Stimulated activated CD8-positive, alpha-beta memory T cell treated with anti-CD3 and anti-CD28 coated beads, Interleukin-15, amount 100 ng/mL, for 4 hours (primary cell): ENCODE measurements at regions not wholly inside any gene's neighbourhood (a gene's known extent, or its start where the extent isn't known, plus 50 kb on each side); places are given as distances from the start of the nearest gene placed in this dataset.
"Not testable (repeated sequence)": the region's sequence is repeated elsewhere in the genome, so short reads cannot be mapped to it uniquely, and the experiment has no call there.

Experiments
- DNase-seq, 2 donors: peaks; one replicate each; pipeline ENCODE4 v3.0.0-alpha.2; 2020; ENCODE audit warnings: low read depth in 2 of 2

DNA sequence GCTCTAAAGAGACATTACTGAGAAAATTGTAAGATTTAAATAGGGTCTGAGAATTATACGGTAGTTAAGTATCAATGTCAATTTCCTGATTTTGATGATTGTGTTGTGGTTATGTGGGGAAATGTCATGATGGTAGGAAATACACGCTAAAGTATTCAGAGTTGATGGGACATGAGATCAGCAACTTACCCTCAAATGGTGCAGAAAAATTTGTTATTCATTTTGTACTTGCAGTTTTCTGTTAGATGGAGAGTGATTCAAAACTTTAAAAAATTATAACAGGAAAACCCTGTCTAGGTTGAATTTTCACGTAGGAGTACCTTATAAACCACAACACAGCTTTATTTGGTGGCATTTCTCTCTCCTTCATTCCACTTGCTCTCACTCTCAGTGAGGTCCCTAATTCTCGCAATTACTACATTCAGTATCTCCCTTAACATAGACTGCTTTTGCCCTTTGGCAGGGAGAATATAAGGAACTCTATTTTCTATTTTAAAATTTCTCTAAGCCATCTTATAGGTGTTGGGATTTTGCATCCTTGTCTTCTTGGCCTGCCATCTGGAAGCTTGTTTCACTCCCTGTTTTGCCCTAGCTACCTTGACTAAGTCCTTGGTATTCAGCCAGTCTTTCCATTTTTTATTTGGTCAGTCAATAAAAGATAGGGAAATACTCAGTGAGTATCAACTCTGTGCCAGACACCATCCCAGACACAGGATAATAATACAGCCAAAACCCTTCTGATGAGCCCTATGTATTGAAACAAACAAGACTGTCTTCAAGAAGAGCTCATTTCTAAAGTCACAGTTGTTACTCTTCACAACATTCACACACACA is 550.6 kb upstream of the ACVR2A start:
- no peak for DNase-seq

DNA sequence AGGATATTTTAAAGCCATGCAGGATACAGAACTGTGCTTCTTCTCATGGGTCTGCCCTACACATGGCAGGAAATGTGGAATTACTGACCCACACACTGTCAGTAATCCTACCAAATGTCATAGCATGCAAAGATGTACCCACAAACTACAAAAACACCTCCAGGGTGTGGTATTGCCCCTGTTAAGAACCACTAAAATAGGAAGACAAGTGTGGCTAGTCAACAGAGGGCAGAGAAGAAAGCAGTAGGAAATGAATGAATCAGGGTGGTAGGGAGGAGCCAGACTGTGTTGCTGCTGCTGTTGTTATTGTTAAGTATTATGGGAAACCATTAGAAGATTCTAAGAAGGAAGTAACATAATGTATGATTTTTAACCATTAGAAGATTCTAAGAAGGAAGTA is 556.7 kb upstream of the ACVR2A start:
- DNase-seq, result peak in 1 of 2 donors; percentile 6

DNA sequence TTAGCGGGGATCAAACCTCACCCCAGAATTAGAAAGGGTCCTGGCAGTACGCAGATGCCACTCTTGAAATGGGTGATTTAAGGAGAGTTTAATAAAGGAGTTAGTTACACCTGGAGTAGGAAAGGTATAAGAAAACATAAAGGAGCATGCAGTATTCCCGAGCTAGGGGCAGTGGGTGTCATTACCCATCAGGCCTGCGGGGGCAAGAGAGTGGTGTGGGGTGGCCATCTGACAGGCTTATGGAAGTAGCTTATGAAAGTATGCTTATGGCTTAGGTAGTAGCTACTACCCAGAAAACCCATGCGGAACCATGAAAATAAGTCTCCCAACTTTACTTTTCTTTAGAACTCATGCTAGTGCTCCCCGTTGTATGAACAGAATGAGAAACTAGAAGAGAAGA is 568.9 kb upstream of the ACVR2A start:
- no peak for DNase-seq

DNA sequence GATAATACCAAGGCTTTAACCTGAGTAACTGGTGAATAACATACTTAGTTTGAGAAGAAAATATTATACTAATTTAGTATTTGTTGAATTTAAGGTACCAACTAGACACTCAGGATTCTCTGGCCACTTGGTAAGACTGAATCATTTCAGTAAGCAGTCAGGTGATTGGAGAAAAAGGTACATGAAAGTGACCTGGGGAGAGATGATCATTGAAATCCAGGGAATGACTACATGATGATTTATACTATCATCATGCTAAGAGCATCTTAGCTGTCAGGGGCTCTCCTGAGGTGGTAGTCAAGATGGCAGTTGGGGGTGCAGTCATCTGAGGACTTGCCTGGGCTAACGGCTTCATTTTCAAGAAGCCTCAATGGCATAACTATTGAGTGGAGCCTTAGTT is 571.2 kb upstream of the ACVR2A start:
- DNase-seq, result no peak

DNA sequence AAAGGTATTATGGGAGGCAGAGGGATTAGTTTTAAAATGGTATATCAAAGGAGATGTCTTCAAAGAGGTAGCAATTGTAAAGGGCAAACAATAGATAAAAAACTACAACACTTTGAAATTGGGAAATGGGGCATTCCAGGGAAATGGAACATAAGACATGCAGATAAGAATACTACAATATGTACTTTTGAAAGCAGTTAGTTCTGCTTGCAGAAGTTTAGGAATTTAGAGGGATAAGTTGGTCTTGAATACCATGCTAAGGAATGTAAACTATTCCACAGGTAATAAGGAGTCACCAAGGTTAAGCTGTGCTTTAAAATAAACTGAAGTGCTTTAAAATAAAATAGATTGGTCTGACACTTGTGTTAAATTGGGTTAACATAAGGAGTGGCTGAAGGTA is 571.7 kb upstream of the ACVR2A start:
- no peak for DNase-seq

DNA sequence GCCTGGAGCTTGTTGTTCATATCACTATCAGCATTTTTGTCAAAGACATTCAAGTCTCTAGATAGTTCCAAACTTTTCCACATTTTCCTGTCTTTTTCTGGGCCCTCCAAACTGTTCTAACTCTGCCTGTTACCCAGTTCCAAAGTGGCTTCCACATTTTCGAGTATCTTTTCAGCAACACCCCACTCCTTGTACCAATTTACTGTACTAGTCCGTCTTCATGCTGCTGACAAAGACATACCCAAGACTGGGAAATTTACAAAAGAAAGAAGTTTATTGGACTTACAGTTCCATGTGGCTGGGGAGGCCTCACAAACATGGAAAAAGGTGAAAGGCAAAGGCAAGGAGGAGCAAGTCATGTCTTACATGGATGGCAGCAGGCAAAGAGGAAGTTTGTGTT is 575.2 kb upstream of the ACVR2A start:
- DNase-seq, result not testable (repeated sequence)

DNA sequence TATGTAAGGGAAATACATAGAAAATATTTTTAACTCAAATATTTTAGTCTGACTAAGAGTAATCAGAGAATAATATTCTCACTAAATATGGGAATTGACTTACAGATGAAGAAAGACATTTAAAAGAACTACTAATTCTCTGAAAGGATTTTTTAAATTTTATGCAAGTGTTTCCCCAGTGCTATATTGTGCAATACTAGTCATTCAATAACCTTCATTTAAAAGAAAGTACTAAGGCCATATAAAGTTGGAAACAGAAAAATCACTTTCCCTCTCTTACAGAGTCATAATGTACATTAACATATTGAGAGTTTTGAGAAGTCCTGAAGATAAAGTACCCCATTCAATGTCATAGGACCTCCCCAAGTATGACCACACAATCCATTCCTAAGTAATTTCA is 584.6 kb upstream of the ACVR2A start:
- DNase-seq, result no peak

DNA sequence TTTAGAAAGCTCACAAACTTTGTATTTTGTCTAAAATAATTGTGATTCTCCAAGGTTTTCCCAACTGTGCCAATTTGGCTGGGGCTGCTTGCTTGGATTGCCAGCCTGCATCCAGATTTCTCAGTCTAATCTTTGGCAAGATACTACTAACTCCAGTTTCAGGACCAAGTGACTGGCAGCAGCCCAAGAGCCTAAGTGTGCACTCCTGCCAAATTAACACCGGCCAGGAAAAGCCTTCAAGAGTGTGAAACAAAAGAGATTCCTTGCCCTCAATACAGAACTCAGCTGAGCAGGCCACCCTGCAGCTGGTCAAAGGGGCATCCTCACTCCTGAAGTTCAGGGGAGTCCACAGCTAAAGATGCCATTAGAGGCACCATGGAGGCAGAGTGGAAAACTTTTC is 589.0 kb upstream of the ACVR2A start:
- DNase-seq, result no peak

DNA sequence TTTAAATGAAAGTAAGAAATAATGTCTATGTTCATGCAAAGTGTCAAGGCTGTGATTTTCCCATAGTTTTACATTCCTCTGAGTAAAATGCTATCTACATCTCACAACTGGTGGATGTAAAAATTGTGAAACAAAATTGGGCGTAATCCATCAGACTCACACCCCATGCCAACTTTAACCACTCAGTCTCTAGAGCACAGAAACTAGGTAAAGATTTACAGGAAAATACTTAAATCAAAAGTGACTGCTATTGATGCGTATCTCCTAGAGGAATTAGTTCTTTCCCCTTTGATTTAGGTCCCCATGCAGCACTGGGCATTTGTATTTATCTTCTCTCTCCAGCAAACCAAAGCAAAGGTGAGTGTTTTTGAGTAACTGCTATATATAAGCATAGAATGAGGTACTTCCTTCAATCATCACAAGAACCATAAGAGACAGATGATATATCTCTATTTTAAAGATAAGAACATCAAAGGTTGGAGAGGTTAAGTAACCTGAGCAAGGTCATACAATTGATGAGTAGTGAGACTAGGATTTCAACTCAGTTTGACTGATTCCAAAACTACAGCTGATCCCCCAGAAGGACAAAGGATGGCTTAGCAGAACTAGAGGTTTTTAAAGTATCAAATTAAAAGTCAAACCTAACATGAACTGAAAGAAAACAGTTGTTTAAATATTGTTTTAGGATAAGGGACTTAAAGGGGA is 594.0 kb upstream of the ACVR2A start:
- DNase-seq, result no peak

DNA sequence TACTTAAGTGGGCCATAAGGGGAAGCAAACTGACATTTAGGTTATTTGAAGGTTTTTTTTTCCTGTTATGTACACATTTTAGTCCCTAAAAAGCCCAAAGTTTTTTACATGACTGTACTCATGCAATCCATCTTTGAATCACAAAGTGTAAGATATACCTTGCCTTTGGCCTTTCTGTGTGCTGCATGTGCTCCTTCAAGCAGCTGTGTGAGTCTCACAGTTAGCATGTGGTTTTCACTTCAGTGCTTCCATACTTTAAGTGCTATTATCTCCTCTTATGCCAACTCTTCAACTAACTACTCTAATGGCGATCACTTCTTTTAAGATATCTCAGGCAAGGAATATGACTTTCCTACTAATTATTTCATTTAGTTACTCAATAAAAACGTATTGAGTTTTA is 597.1 kb upstream of the ACVR2A start:
- DNase-seq, result no peak

DNA sequence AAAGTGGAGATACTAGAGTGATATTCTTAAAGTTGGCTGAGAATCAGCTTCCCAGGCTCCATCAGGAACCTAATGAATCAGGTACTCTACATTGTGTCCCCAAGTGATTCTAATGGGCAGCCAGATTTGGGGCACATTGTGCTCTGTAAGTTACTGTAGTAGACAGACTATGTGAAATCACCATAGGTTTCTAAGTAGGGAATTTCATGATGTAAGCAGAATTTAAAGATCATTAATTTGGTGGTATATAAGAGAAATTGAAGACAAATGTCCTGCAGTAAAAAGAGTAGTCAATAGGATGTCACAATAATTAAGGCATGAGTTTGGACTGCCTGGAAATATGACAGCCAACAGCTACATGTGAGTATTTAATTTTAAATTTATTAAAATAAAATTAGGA is 602.4 kb upstream of the ACVR2A start:
- DNase-seq, result no peak

DNA sequence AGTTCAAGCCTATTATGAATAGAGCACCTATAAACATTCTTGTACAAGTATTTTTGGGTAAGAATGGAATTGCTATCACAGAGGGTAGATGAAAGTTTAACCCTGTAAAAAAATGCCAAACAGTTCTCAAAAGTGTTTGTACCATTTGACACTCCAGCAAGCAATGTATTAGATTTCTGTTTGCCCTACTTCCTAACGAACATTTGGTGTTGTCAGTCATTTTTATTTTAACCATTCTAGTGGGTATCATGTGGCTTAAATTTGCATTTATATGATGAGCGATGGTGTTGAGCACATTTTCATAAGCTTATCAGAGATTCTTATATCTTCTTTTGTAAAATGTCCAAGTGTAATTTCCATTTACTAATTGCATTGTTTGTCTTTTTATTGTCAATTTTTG is 608.2 kb upstream of the ACVR2A start:
- no peak for DNase-seq

DNA sequence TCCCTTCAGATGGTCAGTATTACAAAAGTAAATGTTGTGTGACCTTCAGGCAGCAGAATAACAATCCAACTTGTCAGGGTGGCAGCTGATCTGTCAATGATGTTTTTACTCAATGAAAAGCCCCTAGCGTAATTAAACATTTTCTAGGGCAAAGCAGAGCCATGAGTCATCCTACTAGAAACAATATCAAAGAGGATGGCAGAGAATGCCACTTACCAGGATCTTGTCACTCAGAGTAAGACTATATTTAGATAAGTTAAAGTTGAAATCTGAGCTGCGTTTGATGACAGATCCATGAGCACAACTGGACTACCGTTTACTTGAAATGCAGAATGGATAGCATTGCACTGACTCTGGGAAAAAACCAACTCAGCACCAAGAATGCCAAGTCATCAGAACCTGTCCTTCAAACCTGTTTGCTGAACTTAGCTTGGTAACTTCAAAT is 612.6 kb upstream of the ACVR2A start:
- no peak for DNase-seq

DNA sequence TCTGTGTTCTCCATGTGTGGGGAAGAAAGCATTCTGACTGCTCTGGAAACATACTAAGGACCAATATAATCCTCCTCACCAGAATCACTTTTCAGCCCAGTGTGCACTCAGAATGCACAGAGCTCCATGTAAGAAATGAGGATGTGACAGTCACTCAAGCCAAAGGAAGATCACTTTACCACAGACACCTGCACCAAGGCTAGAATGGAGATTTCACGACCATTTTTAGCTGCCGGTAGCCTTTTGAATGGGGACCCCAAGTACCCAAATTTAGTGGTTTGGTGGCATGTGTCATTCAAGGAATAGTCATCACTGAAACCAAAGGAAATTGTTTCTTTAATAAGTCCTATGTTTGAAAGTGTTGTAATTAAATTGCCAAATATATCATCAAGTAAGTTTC is 613.2 kb upstream of the ACVR2A start:
- no peak for DNase-seq

DNA sequence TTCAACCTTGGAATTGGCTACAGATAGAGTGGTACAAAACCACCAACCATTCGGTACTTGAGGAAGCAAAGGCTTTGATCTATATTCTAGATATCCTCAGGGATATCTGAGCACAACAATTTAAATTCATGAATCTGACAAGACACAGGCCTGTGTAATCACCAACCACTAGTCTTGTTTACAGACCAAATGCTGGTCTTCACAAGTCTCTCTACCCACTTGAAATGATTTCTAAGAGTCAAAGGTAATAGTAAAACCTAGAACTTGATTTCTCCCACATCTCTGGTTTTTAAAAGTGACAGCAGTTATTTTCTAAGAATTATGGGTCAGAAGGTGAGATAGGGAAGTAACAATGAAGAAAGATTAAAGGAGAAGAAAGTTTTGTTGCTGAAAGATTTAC is 613.7 kb upstream of the ACVR2A start:
- DNase-seq, result no peak

DNA sequence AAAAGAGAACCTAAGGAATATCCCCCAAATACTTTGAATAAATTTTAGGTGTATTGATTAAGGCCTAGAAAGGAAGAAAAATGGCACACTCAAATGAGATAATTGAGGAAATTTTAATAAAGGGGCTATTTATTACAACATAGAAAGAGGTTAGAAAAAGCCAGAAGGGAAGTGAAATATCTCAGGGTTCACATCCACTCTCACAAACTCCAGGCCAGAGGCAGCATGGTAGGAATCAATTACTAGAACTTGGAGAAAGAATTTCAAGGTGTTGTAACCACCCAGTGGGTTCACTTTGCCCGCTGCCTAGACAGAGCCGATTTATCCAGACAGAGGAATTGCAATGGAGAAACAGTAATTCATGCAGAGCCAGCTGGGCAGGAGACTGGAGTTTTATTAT is 617.5 kb upstream of the ACVR2A start:
- DNase-seq, result no peak

DNA sequence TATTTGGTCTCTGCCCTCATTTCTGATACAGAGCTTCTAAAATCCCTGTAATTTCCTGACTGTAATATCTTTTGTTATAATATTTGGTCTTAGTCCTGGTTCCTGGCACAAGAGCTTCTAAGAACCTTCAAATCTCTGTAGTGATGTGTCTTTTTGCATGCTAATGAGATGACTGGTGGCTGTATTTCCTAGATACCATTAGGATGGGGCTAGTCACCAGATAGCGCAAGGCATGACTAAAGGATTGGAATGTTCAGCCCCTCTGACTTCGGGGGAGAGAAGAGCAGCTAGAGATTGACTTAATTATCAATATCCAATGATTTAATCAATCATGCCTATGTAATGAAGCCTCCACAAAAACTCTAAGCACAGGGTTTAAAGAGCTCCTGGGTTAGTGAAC is 620.8 kb upstream of the ACVR2A start:
- DNase-seq, result no peak

DNA sequence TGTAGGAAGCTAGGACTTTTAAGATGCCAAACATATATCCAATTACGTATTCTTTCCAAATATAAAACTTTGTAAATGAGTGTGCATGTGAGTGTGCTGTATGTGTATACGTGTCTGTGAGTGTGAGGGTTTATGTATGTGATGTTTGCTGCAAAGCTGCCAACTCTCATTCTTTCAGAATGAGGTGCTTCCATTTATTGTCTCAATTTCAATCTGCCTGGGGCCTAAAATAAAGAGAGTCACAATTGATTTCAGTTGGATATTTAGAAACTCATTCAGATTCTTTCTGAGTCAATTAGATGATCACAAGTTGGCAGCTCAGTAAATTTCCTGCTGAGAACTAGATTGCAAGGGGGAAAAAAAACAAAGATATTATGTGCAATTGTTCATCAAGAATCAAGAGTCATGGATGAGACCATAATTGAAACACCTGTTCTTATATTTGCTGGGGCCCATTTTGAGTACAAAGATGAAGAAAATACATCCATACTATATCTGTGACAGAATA is 621.2 kb upstream of the ACVR2A start:
- no peak for DNase-seq

DNA sequence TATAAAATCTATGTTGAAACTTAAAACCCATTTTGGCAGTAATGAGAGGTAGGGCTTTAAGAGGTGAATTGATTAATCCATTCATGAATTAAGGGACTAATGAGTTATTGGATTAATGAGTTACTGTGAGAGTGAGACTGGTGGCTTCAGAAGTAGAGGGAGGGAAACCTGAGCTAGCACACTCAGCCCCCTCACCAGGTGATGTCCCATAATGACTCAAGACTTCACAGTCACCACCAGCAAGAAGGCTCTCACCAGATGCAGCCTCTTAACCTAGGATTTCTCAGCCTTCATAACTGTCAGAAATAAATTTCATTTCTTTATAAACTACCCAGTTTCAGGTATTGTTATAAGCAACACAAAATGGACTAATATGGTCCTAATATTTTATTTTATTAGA is 621.7 kb upstream of the ACVR2A start:
- DNase-seq, result no peak

DNA sequence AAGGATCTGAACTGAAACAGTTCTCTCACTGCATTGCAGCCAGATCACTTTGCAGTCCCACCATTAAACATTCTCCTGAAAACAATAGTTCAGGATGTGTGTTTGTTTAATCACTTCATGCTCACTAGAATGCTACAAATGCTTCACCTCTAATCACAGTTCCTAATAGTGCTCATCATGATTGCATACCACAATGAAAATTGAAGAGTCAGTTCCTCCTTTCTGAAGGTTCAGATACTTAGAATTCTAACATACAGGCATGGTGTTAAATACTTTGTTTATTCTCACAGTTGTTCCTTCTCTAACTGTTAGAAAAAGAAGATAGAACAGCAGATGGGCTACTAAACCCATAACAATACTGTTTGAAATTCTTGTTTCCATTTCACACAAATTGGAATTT is 622.3 kb upstream of the ACVR2A start:
- DNase-seq, result no peak

DNA sequence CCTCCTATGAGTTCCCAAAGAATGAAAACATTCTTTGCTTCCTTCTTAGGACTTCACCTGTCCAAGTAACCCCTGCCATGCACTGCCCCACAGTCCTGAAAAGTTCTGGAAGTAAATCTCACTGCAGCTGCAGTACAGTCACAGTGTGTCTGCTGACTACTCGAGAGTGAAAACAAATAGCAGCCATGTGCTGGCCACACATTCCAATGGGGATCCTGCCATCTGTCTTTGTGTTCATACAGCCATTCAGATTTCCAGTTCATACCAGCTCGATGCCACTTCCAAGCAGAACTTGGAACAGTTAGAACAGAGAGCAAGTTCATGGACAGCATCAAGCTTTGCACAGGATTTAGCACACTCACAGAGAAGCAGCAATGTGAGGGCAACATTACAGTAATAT is 629.9 kb upstream of the ACVR2A start:
- DNase-seq, result no peak

DNA sequence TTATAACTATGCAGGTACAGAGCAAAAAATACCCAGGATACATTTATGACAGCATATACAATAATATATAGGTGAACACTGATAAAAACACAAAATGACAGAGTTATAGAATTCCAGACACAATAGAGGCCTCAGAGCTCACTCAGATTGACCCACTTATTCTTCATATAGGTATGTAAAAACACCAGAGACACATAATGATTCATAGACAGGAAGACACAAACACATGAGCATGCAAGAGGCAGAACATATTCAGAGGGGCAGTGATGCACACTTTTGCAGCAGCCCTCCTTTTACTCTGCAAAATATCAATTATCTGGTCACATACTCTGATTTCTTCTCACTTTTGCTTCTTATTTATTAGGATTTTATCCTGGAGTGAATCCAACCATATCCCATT is 633.3 kb upstream of the ACVR2A start:
- no peak for DNase-seq

DNA sequence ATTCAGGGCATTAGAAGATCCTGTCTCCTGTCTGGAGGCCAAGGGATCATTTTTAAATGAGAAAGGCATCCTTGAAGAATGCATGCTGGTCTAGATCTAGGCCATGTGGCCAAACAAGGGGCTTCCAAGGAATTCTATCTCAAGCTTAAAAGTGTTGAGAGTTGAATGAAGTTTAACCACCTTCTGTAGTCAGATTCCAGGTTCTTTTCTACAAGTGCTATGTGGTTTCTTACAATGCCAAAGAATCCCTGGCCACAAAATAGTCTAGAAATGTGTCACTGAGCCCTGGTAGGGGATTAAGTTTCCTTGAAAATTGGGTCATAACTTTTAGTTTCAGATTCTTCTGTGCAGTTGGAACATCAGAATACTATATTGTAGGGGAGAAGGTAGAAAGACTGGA is 640.7 kb upstream of the ACVR2A start:
- DNase-seq, result no peak
